GM21717 (cell line): ENCODE measurements at regions not wholly inside any gene's neighbourhood (a gene's known extent, or its start where the extent isn't known, plus 50 kb on each side); places are given as distances from the start of the nearest gene placed in this dataset.

ENCODE experiments used
- ATAC-seq: cut with Tn5 transposase; IDR thresholded peaks from one replicate; pipeline ENCODE4 v1.9.1; 2021; ENCODE audit warnings: mild to moderate bottlenecking, moderate library complexity; ENCODE audit not compliant: unreplicated experiment

- no peak for ATAC-seq
These were observed 787.5 kb downstream of the TLE4 start for GRCh38 chr9:80359291-80359690.

DNA sequence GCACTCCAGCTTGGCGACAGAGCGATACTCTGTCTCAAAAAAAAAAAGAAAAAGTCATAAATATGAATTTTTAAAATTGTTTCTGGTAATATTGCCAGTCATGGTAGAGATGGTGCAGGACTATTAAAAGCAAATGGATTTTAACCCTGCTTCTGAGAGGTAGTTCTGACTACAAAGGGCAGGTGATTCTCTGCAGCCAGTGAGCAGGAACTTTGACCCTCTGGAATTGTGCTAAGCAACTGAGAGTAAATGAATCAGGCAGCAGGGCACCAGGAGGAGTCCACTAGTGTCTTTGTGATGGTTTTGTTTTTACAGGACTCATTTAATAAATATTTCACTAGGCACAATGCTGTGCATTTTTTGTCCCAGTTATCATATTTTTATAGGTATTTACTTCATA, 781.2 kb downstream of the TLE4 start:
- no peak for ATAC-seq

GRCh38 chr9:80351612-80352011, 779.8 kb downstream of the TLE4 start:
- no peak for ATAC-seq

DNA sequence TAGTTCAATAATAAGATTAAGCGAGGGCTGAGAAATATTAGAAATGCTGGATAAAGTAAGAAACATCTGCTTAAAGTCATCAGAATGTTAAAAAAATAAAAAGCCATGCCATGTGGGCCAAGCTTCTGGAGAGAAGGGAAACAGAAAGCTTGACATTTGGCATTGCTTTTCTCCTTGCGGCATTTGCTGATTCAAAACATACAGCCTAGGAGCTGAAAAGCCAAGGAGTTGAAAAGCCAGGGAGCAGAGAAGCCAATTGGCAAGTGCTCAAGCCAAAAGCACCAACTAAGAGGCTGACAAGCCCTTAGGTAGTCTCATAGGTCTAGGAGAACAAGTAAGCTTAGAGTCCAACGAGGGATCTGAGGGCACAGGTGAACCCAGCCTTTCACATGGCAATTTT, 754.3 kb downstream of the TLE4 start:
- ATAC-seq: no peak

DNA sequence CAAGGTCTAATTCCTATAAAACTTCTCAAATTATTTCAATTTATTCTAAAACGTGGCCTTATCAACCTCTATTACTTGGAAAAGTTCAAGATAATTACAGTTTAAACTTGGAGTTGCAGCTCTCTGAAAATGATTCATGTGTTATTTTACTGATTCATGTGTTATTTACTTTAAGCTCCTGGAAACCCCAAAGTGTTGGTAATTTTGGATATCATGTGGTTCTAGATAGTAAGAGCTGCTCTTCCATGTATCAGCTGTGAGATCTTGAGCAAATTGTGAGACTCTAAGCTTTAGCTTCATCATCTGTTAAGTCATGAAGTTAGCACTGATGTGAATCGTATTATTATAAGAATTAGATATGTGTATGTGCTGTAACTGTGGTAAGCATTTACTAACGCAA, 749.2 kb downstream of the TLE4 start:
- ATAC-seq: no peak

- ATAC-seq: no peak
These were observed 748.7 kb downstream of the TLE4 start for GRCh38 chr9:80320480-80320879.

DNA sequence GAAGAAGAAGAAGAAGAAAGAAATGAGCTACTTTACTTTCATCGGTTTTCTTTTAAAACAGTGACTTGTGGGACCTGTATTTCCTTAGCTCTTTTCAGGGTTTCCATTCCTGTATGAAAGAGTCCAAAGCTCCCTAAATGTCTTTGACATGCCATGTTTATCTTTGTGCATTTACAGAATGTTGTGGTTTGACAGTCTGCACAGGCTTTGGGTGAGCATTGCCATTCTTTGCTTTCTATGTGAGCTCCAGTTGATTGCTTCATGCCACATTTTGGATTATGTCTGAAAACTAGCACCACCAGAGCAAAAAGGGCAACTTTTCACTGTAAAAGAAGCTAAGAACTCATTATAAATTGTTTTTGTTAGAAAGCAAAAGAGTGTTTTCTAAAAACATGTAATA, 733.4 kb downstream of the TLE4 start:
- ATAC-seq: no peak

- no peak for ATAC-seq
These were observed 723.2 kb downstream of the TLE4 start for GRCh38 chr9:80294955-80295354.

- ATAC-seq: no peak
These were observed 722.6 kb downstream of the TLE4 start for GRCh38 chr9:80294318-80294717.

DNA sequence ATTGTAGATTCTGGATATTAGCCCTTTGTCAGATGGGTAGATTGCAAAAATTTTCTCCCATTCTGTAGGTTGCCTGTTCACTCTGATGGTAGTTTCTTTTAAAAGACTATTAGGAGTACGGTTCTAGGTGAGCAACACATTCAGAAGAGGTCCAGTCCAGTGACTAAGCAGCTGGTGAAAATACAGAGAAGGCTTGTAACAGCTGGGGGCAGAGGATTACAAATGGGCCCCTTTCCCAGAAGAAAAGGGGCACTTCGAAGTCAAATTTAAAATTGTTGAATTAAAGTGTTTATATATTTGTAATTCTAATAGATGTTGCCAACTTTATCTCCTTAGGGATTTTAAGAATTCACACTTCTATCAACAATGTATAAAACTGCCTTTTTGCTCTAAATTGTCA, 720.5 kb downstream of the TLE4 start:
- no peak for ATAC-seq

DNA sequence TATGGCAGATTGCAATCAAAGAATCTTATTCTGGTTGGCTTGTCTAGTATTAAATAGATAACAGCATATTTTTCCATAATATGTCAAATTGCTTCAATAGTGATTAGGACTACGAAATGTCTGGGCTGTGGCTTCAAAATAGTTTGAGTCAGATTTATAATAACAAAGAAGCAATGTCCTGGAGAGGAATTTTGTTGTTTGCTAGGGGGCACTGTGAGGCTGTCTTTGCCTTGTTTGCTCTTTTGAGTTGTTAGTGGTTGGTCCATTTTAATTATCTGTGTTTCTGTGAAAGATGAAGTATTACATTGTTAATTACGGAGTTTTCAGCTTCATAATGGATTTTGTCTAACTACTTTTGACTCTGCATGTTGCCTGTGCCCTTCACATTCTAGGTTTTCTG, 713.6 kb downstream of the TLE4 start:
- no peak for ATAC-seq

- ATAC-seq: no peak
These were observed 711.0 kb downstream of the TLE4 start for GRCh38 chr9:80282766-80283165.

DNA sequence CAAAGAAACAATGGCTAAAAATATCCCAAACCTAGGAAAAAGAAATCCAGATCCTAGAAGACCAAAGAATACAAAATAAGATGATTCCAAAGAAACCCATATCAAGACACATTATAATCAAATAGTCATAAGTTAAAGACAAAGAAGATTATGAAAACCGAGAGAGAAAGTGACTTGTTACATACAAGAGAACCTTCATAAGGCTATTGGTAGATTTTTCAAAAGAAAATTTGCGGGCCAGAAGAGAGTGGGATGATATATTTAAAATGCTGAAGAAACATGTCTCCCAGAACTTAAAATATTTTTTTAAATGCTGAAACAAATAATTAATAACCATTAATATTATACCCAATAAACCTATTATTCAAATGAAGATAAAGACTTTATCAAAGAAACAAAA, 687.3 kb downstream of the TLE4 start:
- ATAC-seq: no peak

DNA sequence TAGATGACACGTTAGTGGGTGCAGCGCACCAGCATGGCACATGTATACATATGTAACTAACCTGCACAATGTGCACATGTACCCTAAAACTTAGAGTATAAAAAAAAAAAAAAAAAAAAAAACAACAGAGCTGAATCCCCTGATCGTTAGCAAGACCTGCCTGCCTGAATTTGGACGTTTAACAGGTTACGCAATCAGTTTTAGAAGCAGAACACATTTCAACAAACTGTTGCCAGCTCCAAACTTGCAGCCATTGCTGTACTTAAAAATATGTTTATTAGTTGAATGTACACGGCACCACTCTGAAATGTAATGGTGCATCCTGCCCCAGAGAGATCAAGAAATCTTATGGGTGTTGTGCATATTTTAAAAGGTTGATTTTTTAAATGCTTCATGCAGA, 680.0 kb downstream of the TLE4 start:
- ATAC-seq: no peak

GRCh38 chr9:80242022-80242421, 670.3 kb downstream of the TLE4 start:
- ATAC-seq: no peak

DNA sequence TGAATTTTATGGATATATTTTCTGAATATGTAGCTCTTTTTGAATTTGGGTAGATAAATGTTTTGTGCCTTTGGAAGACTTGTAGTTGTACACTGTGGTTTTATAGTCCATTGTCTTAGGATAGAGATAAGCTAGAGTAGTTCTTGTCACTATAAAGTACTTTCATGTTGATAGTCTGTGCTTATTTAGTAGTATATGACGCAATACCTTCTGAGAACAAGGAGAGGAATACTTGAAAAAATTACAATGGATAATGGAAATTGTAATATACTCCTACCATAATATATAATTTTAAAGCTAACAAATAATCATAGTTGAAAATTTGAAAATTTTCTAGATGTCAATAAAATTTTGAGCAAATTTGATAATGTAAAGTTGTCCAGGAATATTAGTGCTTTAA, 664.0 kb downstream of the TLE4 start:
- no peak for ATAC-seq

DNA sequence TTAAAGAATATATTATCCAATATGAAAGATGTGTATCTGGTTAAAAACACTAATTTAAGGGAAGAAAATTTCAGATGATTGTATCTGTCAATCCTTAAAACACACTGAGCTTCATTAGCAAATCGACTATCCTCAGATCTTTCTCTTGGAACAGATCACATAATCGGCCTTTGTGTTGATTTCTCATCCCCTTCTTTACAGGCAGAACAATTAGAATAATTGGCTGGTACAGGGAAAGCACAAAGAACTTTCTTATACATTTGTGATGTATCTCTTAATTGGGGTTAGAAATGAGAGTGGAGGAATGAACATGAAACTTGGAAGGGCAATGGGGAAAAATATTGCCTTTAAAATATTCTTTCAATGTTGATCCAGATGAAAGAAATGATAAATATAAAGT, 662.1 kb downstream of the TLE4 start:
- no peak for ATAC-seq

DNA sequence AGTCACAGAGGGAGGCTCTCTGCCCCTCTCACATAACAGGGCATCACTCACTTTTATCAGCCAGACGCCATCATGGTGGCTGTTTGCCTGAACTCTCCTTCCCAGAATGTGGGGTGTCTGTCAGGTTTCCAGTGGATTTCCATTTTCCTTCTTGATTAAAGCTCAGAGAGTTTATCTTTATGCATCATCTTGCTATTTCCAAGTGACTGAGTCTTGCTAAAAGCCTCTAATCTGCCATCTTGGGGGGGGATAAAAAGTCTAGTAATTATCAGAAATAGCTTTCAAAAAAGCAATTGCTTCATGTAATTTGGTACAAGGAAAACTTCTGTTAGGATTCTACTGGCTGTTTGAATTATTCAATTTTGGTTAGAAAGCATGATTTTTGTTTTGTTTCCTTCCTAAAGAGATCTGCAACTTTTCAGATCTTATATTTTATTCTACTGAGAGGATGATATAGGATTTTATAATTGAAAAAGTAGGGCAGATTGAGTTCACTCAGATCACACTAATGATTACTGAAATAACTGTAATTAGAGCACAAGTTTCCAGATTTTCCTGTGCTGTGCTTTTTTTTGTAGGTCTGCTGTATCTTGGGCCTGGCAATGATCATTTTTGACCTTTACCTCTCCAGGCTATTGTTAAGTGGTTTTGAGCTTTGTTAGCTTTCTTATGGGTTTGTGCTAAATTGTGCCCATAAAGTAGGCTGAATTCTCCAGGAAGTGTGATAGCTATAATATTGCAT, 661.5 kb downstream of the TLE4 start:
- no peak for ATAC-seq

- ATAC-seq: no peak
These were observed 659.8 kb downstream of the TLE4 start for GRCh38 chr9:80231318-80232236.

DNA sequence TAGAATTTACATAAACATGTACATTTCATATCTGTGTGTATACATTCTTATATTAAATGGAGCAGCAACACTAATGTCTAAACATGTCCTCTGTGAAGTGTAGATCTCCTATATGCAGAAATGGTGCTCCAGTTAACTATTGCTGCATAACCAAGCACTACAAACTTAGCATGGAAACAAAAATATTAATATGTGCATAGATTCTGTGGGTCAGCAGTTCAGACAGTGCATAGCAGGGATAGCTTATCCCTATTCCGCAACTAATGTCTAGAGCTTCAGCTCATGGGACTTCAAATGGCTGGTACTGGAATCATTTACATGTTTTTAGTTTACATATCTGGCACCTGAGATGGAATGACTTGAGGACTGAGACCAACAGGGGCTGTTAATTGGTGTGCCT, 652.1 kb downstream of the TLE4 start:
- no peak for ATAC-seq

- no peak for ATAC-seq
These were observed 650.9 kb downstream of the TLE4 start for GRCh38 chr9:80222466-80223169.

DNA sequence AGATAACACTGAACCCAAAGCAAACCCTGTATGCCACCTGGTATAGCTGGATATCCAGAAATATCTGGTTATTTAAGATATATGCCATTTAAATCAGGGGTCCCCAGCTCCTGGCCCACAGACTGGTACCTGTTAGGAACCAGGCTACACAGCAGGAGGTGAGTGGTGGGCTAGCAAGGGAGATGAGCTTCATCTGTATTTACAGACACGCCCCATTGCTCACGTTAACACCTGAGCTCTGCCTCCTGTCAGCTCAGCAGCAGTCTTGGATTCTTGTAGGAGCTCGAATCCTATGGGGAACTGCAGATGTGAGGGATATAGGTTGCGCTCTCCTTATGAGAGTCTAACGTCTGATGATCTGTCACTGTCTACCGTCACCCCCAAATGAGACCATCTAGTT, 646.6 kb downstream of the TLE4 start:
- no peak for ATAC-seq
